ENCODE measurements at regions not wholly inside any gene's neighbourhood (a gene's known extent, or its start where the extent isn't known, plus 50 kb on each side); places are given as distances from the start of the nearest gene placed in this dataset.

- no peak overlapping the region for H3K9ac ChIP-seq (ENCODE audit: insufficient read depth, low read length, poor library complexity, severe bottlenecking)
- H3K4me1 Mint-ChIP-seq = no peaks in the 10 kb centered on the region
- no CpG with 5 or more reads among the region's 1 CpG for whole genome bisulfite sequencing (ENCODE audit: insufficient coverage)
- no peaks in the 10 kb centered on the region for H3K36me3 ChIP-seq (replicated peaks in 1 of 2; ENCODE audit: control insufficient read depth in 1 of 2, insufficient read depth in 2 of 2, low read length in 2 of 2)
- no peak overlapping the region for H3K4me3 ChIP-seq (replicated peaks in 1 of 3; ENCODE audit: low read depth in 2 of 3, low read length in 3 of 3)
- DNase-seq = no peak
- no peak overlapping the region for H3K4me3 Mint-ChIP-seq
- peaks cover 0 to 5% (median 0%) of the 10 kb centered on the region in 7 donors for H3K9me3 Mint-ChIP-seq
- H3K27me3 ChIP-seq (ENCODE audit: control insufficient read depth in 2 of 2, insufficient read depth in 2 of 2, low read length in 2 of 2) = no peaks in the 10 kb centered on the region
- H3K4me2 ChIP-seq (replicated peaks; ENCODE audit: extremely low read depth, low read length, poor library complexity, severe bottlenecking) = no peak overlapping the region
- no peaks in the 10 kb centered on the region for H3K27me3 Mint-ChIP-seq (ENCODE audit: low read depth in 3 of 3)
- H3K27ac ChIP-seq (ENCODE audit: low read depth in 1 of 2, low read length in 2 of 2) = no peak overlapping the region
- intact Hi-C loops (cut with micrococcal nuclease) = no loop called here
- no peak overlapping the region for H2AFZ ChIP-seq (ENCODE audit: insufficient read depth, low read depth, low read length, poor library complexity, severe bottlenecking)
- H4K20me1 ChIP-seq (ENCODE audit: insufficient read depth, low read length) = no peaks in the 10 kb centered on the region
- no peak for TF ChIP-seq CTCF (IDR thresholded peaks at IDR 0.05)
- H3K4me1 ChIP-seq (ENCODE audit: control insufficient read depth in 1 of 2, insufficient read depth in 2 of 2, low read length in 2 of 2) = no peaks in the 10 kb centered on the region
- H3K79me2 ChIP-seq (ENCODE audit: insufficient read depth, low read length) = no peaks in the 10 kb centered on the region
- H3K9me3 ChIP-seq (replicated peaks in 1 of 2; ENCODE audit: control insufficient read depth in 1 of 2, insufficient read depth in 1 of 2, low read length in 2 of 2) = peaks cover 0 to 4% of the 10 kb centered on the region in 2 donors
- no peaks in the 10 kb centered on the region for H3K36me3 Mint-ChIP-seq
- no peak overlapping the region for H3K27ac Mint-ChIP-seq
Observed at GRCh38 chr18:73088445-73088844, 220.7 kb upstream of the NETO1 start.

GRCh38 chr18:73087282-73087977, 219.6 kb upstream of the NETO1 start:
- no peak overlapping the region for H3K27ac Mint-ChIP-seq
- no peaks in the 10 kb centered on the region for H3K36me3 Mint-ChIP-seq
- Histone ChIP-seq H3K9me3 (replicated peaks in 1 of 2; ENCODE audit: control insufficient read depth in 1 of 2, insufficient read depth in 1 of 2, low read length in 2 of 2) (peaks cover 0 to 4% of the 10 kb centered on the region in 2 donors), H3K4me2 (replicated peaks; ENCODE audit: extremely low read depth, low read length, poor library complexity, severe bottlenecking) (no peak overlapping the region), H4K20me1 (ENCODE audit: insufficient read depth, low read length) (no peaks in the 10 kb centered on the region), H3K27me3 (ENCODE audit: control insufficient read depth in 2 of 2, insufficient read depth in 2 of 2, low read length in 2 of 2) (no peaks in the 10 kb centered on the region), H2AFZ (ENCODE audit: insufficient read depth, low read depth, low read length, poor library complexity, severe bottlenecking) (no peak overlapping the region), H3K79me2 (ENCODE audit: insufficient read depth, low read length) (no peaks in the 10 kb centered on the region), H3K27ac (ENCODE audit: low read depth in 1 of 2, low read length in 2 of 2) (no peak overlapping the region), H3K36me3 (replicated peaks in 1 of 2; ENCODE audit: control insufficient read depth in 1 of 2, insufficient read depth in 2 of 2, low read length in 2 of 2) (no peaks in the 10 kb centered on the region), H3K4me3 (replicated peaks in 1 of 3; ENCODE audit: low read depth in 2 of 3, low read length in 3 of 3) (no peak overlapping the region), H3K4me1 (ENCODE audit: control insufficient read depth in 1 of 2, insufficient read depth in 2 of 2, low read length in 2 of 2) (no peaks in the 10 kb centered on the region), H3K9ac (ENCODE audit: insufficient read depth, low read length, poor library complexity, severe bottlenecking) (no peak overlapping the region)
- H3K27me3 Mint-ChIP-seq (ENCODE audit: low read depth in 3 of 3) = no peaks in the 10 kb centered on the region
- 100% methylated on average over 1 of the region's 8 CpGs for WGBS (ENCODE audit: insufficient coverage)
- intact Hi-C loops (cut with micrococcal nuclease) = no loop called here
- H3K4me1 Mint-ChIP-seq = no peaks in the 10 kb centered on the region
- TF ChIP-seq CTCF (IDR thresholded peaks at IDR 0.05) = no peak
- no peak for DNase-seq
- H3K4me3 Mint-ChIP-seq = no peak overlapping the region
- H3K9me3 Mint-ChIP-seq = peaks cover 0 to 5% (median 0%) of the 10 kb centered on the region in 7 donors

Data from CD14-positive monocyte (primary cell).